ENCODE measurements at regions not wholly inside any gene's neighbourhood (a gene's known extent, or its start where the extent isn't known, plus 50 kb on each side); places are given as distances from the start of the nearest gene placed in this dataset.
"Not testable (repeated sequence)": the region's sequence is repeated elsewhere in the genome, so short reads cannot be mapped to it uniquely, and the experiment has no call there.

DNA sequence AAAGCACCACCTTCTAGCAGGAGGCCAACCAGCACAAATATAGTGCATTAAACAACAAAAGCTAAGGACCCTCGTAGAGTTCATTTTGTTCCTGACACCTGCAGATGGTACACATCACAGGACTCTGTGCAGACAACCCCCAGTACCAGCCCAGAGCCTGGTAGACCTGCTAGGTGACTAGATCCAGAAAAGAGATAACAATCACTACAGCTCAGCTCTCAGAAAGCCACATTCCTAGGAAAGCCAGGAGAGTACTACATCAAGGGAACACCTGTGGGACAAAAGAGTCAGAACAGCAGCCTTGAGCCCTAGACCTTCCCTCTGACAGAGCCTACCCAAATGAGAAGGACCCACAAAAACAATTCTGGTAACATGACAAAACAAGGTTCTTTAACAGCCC is 344.7 kb upstream of the PTBP2 start:
- DNase-seq = no peak

- DNase-seq = no peak
Observed at GRCh38 chr1:96384611-96385010, 337.0 kb upstream of the PTBP2 start.

- no peak for DNase-seq
Observed at GRCh38 chr1:96387785-96388184, 333.8 kb upstream of the PTBP2 start.

DNA sequence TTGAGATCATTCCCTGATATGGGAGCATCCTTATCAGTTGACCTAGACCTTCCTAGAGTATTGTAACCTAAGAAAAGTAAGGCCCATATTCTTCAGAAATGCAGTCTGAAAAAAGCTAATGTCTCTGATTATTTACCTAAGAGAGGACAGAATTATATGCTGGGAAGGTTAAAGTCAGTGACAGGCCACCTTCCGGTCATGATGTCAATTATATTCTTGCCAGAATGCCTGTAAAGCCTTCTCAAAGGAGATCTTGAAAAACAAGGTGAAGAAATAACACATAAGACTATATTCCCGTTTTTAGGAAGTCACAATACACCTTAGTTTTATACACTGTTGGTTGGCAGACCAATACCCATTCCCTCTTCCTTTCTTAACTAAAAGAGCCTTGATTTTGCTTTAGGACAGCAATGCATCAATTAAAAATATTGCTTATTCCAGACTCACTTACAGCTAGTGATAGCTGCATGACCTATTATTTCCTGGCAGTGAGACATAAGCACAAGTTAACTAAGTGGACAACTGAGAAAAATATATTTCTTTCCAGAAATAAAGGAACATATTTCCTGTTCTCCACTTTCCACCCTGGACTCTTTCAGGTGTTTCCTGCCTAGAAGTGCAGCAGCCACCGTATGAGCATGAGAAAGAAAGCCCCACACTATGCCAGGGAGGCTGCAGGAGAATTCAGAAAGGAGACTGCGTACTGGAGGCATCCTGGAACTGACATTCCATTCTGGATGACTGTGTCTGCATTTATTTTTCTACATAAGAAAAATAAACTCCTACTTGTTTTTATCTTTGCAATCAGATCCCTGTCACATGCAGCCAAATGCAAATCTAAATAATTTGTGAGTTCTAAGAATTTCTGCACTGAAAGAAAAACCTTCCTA is 332.9 kb upstream of the PTBP2 start:
- no peak for DNase-seq

DNA sequence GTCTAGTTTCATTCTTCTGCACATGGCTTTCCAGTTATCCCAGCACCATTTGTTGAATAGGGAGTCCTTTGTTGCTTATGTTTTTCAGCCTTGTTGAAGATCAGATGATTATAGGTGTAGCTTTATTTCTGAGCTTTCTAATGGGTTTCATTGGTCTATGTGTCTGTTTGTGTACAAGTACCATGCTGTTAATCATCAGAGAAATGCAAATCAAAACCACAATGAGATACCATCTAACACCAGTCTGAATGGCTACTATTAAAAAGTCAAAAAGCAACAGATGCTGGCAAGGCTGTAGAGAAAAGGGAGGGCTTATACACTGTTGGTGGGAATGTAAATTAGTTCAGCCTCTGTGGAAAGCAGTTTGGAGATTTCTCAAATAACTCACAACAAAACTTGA is 321.5 kb upstream of the PTBP2 start:
- no peak for DNase-seq

GRCh38 chr1:96409087-96409486 is 312.5 kb upstream of the PTBP2 start:
- no peak for DNase-seq

DNA sequence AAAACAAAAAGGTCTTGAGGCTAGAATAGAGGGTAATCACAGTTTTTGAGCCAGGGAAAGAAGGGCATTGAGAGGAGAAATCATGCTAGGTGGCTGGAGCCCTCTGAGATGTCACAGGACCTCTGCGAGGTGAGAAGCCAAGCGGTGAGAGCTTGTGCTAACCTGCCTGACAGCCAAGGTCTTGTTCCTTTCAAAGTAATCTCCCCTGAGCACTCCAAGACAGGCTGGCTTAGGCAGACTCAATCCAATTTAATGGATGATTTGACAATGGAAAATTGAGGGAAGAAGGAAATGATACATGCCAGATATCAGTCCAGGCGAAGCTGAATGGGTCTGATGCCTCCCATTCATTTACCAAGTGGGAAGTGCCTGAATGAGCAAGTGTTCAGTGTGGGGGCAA is 311.9 kb upstream of the PTBP2 start:
- no peak for DNase-seq

DNA sequence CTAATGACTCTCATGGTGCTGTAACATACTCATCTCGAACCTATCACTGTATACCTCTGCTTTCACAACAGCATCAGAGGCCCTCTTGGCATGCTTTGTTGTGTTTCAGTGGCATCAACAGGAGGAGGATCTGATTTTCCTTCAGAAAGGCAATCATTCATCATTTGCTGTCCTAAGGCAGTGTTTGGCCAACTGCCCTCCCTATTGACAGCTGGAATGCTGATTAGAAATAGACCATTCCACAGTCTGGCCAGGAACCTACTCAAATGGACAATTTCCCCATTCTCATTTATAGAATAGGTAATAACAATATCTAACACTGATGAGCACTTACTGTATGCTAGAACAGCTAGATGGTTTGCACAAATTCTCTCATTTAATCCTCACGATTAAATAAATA is 310.6 kb upstream of the PTBP2 start:
- no peak for DNase-seq

DNA sequence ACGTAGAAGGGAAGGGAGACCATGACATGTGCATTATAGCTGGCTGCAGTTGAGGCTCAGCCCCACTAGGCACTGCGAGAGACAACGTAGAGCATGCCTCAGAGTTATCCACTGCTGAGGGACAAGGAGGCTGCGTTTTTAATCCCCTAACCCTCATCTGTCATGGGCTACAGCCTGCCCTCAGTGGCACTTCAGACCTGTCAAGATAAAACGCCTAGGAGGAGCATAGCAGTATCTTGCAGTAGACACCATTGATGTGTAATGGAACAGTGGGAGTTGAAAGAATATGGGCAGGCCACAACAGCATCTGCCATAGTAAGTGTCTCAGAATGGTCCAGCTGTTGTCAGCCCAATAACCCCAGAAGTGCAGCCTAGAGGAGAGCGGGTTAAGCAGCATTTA is 307.0 kb upstream of the PTBP2 start:
- no peak for DNase-seq

DNA sequence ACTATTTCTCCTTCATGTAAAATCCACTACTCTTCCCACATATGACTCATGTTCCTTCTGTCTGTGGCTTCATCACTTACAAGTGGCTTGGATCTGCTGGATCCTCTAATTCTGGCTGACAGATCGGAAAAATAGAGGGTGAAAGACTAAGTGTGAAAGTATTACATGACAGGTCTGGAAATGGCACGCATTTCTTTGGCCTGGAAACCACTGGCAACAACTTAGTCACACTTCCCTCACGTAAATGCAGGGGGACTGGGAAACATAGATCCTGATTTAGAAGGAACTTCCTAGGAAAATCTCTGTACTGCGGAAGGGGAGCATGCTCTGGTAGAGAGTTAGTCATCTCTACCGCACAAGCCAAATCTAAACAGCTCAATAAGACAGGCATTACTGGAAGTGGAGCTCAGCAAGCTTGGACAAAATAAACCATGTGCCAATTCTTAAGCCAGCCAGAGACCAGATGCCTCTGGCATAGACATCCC is 305.4 kb upstream of the PTBP2 start:
- DNase-seq = no peak

- DNase-seq = no peak
Observed at GRCh38 chr1:96416701-96417444, 304.7 kb upstream of the PTBP2 start.

GRCh38 chr1:96418969-96419368 is 302.6 kb upstream of the PTBP2 start:
- DNase-seq = no peak

- DNase-seq = no peak
Observed at GRCh38 chr1:96424877-96425276, 296.7 kb upstream of the PTBP2 start.

DNA sequence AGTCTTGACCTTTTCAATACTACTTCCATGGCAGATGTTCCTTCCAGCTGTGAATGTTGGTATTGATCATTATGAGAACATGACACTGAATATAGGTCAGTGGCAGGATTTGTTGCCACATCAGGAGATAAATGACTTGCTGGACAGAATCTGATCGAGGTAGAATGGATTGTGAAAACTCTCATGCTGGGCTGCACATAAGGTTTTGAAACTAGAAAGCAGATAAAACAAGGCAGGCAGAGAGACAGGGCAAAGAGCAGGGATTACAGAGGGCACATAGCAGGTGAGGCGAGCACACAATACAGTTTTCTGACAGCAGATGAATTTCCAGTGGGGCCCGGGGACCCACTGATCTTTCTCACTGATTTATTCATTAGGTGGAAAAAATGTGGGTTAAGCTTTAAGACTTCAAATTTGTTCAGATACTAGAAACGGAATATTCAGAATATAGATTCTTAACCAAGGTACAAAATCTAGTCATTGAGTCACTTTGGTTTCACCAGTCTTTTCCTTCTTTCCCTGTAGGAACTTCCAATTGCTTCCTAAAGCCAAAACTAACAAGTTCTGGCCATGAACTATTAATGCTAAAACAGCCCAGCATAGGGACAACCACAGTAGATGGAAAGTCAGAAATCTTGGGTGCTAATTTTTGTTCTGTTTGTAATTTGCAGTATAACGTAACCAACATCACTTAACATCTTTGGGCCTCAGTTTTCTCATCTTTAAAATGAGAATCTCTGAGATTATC is 296.0 kb upstream of the PTBP2 start:
- DNase-seq = no peak

DNA sequence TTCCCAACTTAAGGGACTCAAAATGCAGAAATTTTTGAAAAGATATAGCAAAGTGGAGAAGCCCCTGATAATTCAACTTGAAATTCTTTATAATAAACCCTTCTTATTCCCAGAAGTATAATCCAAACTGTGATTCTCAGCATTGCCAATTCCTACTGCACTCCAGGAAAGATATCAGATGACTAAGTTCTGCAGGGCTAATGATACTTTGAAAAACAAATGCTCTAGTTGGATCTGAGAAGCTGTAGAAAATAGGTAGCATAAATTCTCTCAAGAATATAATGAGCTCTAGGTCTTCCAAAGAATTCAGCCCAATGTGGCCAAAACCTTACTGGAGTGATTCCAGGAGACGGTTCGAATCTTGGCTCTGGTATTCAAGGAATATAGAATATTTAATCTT is 294.0 kb upstream of the PTBP2 start:
- no peak for DNase-seq

DNA sequence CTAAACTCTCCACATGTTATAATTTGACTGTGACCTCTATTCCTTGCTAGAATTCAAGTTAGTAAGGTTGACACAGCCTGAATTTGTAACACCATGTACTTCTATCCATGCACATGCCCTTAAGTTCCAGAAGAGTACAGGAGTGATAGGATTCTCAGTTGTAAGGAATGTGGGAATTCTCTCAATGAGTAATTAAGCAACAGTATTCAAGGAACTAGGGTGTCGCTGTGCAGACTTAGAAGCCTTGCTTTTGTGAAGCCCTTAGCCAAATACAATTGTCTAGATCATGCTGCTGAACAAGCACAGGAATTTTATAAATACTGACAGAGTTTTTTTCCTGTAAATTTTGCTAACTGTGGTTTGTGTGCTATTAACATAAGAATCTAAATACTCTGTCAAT is 276.3 kb upstream of the PTBP2 start:
- no peak for DNase-seq

- DNase-seq = no peak
Observed at GRCh38 chr1:96464066-96464465, 257.5 kb upstream of the PTBP2 start.

- no peak for DNase-seq
Observed at GRCh38 chr1:96464522-96464921, 257.1 kb upstream of the PTBP2 start.

- DNase-seq = no peak
Observed at GRCh38 chr1:96464991-96465390, 256.6 kb upstream of the PTBP2 start.

DNA sequence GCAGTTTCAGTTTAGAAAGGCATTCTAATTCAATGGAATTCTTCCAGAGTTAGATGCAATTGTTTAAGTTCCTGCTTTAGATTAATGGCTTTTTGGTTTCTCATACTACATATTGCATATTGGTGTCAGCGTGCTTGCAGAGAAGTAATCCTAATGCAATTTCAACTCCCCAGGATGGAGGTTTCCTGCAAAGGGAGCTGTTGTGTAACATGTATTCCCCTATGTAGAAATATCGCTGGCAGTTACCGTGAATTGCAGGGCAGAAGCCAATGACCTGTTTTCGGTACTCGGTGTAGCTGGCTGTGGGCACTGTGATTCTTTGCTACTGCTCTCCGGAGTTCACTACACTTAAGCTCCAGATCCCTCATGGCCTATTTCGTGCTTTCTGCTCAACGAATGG is 256.1 kb upstream of the PTBP2 start:
- DNase-seq = no peak

- no peak for DNase-seq
Observed at GRCh38 chr1:96466842-96467241, 254.7 kb upstream of the PTBP2 start.

- not testable (repeated sequence) for DNase-seq
Observed at GRCh38 chr1:96469726-96470125, 251.9 kb upstream of the PTBP2 start.

GRCh38 chr1:96472471-96472870 is 249.1 kb upstream of the PTBP2 start:
- DNase-seq = no peak

Data from CD4-positive, alpha-beta T cell treated with Interleukin-10 for 1 hour (primary cell).